CD4-positive, CD25-positive, alpha-beta regulatory T cell (primary cell): ENCODE measurements at regions not wholly inside any gene's neighbourhood (a gene's known extent, or its start where the extent isn't known, plus 50 kb on each side); places are given as distances from the start of the nearest gene placed in this dataset.

ENCODE experiments used
- ATAC-seq, 2 donors: fragments of 150-1000 bp; cut with Tn5 transposase; one replicate each; pipeline ENCODE4 v1.10.0; 2021; ENCODE audit warnings: low read depth in 2 of 2, moderate number of reproducible peaks in 2 of 2, moderate library complexity in 1 of 2
- DNase-seq, 3 donors: peaks; one replicate each; pipeline versions ENCODE4 v3.0.0 to v3.0.0-alpha.2; 2012 to 2022; ENCODE audit warnings: mixed read lengths in 1 of 3
- H3K27ac ChIP-seq: one replicate; pipeline ENCODE4 v1.7.0; 2013; ENCODE audit warnings: mild to moderate bottlenecking, low read length; ENCODE audit not compliant: insufficient read depth, poor library complexity, severe bottlenecking
- H3K27me3 ChIP-seq: one replicate; pipeline ENCODE4 v1.7.0; 2013; ENCODE audit warnings: low read length; ENCODE audit not compliant: control insufficient read depth, insufficient read depth
- H3K36me3 ChIP-seq: one replicate; pipeline ENCODE4 v1.7.0; 2013; ENCODE audit warnings: mild to moderate bottlenecking, low read length, moderate library complexity; ENCODE audit not compliant: control insufficient read depth, insufficient read depth
- H3K4me1 ChIP-seq: 2 replicates; pipeline ENCODE4 v1.7.0; 2013; ENCODE audit warnings: mild to moderate bottlenecking, low read length; ENCODE audit not compliant: insufficient read depth, control insufficient read depth, poor library complexity, severe bottlenecking
- H3K4me3 ChIP-seq: one replicate; pipeline ENCODE4 v1.7.0; 2013; ENCODE audit warnings: low read depth, mild to moderate bottlenecking, low read length, moderate library complexity
- H3K9me3 ChIP-seq, 2 experiments: 1 replicate in 1 of 2; 2 replicates in 1 of 2; pipeline ENCODE4 v1.7.0; 2013; ENCODE audit warnings: low read length in 2 of 2, mild to moderate bottlenecking in 1 of 2, moderate library complexity in 1 of 2; ENCODE audit not compliant: control insufficient read depth in 2 of 2
- H3K27ac Mint-ChIP-seq, 3 donors: one replicate each; pipeline ENCODE4 v1.8.0; 2020 to 2022; ENCODE audit warnings: mild to moderate bottlenecking in 3 of 3, mixed read lengths in 3 of 3, moderate library complexity in 2 of 3
- H3K27me3 Mint-ChIP-seq: one replicate; pipeline ENCODE4 v1.8.0; 2022; ENCODE audit warnings: mild to moderate bottlenecking, mixed read lengths
- H3K36me3 Mint-ChIP-seq: one replicate; pipeline ENCODE4 v1.8.0; 2020; ENCODE audit warnings: mixed read lengths
- H3K4me1 Mint-ChIP-seq, 4 donors: one replicate each; pipeline ENCODE4 v1.8.0; 2020 to 2022; ENCODE audit warnings: mixed read lengths in 4 of 4, mild to moderate bottlenecking in 1 of 4
- H3K4me3 Mint-ChIP-seq, 4 donors: one replicate each; pipeline ENCODE4 v1.8.0; 2020 to 2022; ENCODE audit warnings: mild to moderate bottlenecking in 4 of 4, mixed read lengths in 4 of 4, moderate library complexity in 3 of 4
- H3K9me3 Mint-ChIP-seq, 7 donors: one replicate each; pipeline ENCODE4 v1.8.0; 2020 to 2022; ENCODE audit warnings: mixed read lengths in 7 of 7, mild to moderate bottlenecking in 3 of 7, moderate library complexity in 2 of 7

GRCh38 chr10:129402459-129402858 lies 64.6 kb upstream of the MGMT start:
- no peaks in the 10 kb centered on the region for H3K9me3 Mint-ChIP-seq
- no peak overlapping the region for H3K27ac ChIP-seq
- H3K27me3 ChIP-seq, result no peaks in the 10 kb centered on the region
- no peaks in the 10 kb centered on the region for H3K9me3 ChIP-seq
- no peaks in the 10 kb centered on the region for H3K36me3 ChIP-seq
- H3K36me3 Mint-ChIP-seq, result no peaks in the 10 kb centered on the region
- DNase-seq, result no peak
- H3K27me3 Mint-ChIP-seq, result peaks cover 3% of the 10 kb centered on the region
- no peak overlapping the region for H3K27ac Mint-ChIP-seq
- H3K4me1 ChIP-seq, result no peaks in the 10 kb centered on the region
- no peak overlapping the region for H3K4me3 Mint-ChIP-seq
- no peak for ATAC-seq
- no peaks in the 10 kb centered on the region for H3K4me1 Mint-ChIP-seq
- no peak overlapping the region for H3K4me3 ChIP-seq

- Histone ChIP-seq H3K36me3 (no peaks in the 10 kb centered on the region), H3K27ac (no peak overlapping the region), H3K4me1 (no peaks in the 10 kb centered on the region), H3K9me3 (no peaks in the 10 kb centered on the region), H3K27me3 (no peaks in the 10 kb centered on the region), H3K4me3 (no peak overlapping the region)
- no peak for ATAC-seq
- Mint-ChIP-seq H3K27ac (no peak overlapping the region), H3K36me3 (no peaks in the 10 kb centered on the region), H3K4me3 (no peak overlapping the region), H3K27me3 (peaks cover 4% of the 10 kb centered on the region), H3K9me3 (no peaks in the 10 kb centered on the region), H3K4me1 (no peaks in the 10 kb centered on the region)
- no peak for DNase-seq
Observed at GRCh38 chr10:129404091-129404490, 63.0 kb upstream of the MGMT start.

GRCh38 chr10:129405389-129405788 lies 61.7 kb upstream of the MGMT start:
- Histone ChIP-seq H3K27ac (no peak overlapping the region), H3K4me3 (no peak overlapping the region), H3K36me3 (no peaks in the 10 kb centered on the region), H3K4me1 (no peaks in the 10 kb centered on the region), H3K27me3 (no peaks in the 10 kb centered on the region), H3K9me3 (no peaks in the 10 kb centered on the region)
- H3K36me3 Mint-ChIP-seq, result no peaks in the 10 kb centered on the region
- peaks cover 7% of the 10 kb centered on the region for H3K27me3 Mint-ChIP-seq
- no peak overlapping the region for H3K27ac Mint-ChIP-seq
- H3K9me3 Mint-ChIP-seq, result no peaks in the 10 kb centered on the region
- ATAC-seq (no peak), DNase-seq (no peak)
- no peak overlapping the region for H3K4me3 Mint-ChIP-seq
- no peaks in the 10 kb centered on the region for H3K4me1 Mint-ChIP-seq

GRCh38 chr10:129410688-129411392 lies 56.2 kb upstream of the MGMT start:
- Histone ChIP-seq H3K27me3 (no peaks in the 10 kb centered on the region), H3K4me1 (no peaks in the 10 kb centered on the region), H3K9me3 (no peaks in the 10 kb centered on the region), H3K36me3 (no peaks in the 10 kb centered on the region), H3K4me3 (no peak overlapping the region), H3K27ac (no peak overlapping the region)
- ATAC-seq, result no peak
- Mint-ChIP-seq H3K27ac (no peak overlapping the region), H3K36me3 (no peaks in the 10 kb centered on the region), H3K27me3 (peaks cover 11% of the 10 kb centered on the region), H3K4me1 (no peaks in the 10 kb centered on the region), H3K4me3 (no peak overlapping the region), H3K9me3 (no peaks in the 10 kb centered on the region)
- DNase-seq, result no peak

GRCh38 chr10:129411393-129411705 lies 55.7 kb upstream of the MGMT start:
- Histone ChIP-seq H3K36me3 (no peaks in the 10 kb centered on the region), H3K9me3 (no peaks in the 10 kb centered on the region), H3K27me3 (no peaks in the 10 kb centered on the region), H3K27ac (no peak overlapping the region), H3K4me3 (no peak overlapping the region), H3K4me1 (no peaks in the 10 kb centered on the region)
- Mint-ChIP-seq H3K9me3 (no peaks in the 10 kb centered on the region), H3K36me3 (no peaks in the 10 kb centered on the region), H3K4me1 (no peaks in the 10 kb centered on the region), H3K4me3 (no peak overlapping the region), H3K27ac (no peak overlapping the region), H3K27me3 (peaks cover 11% of the 10 kb centered on the region)
- no peak for DNase-seq
- ATAC-seq, result no peak

- H3K27ac Mint-ChIP-seq, result no peak overlapping the region
- H3K4me1 ChIP-seq, result no peaks in the 10 kb centered on the region
- no peaks in the 10 kb centered on the region for H3K36me3 Mint-ChIP-seq
Observed at GRCh38 chr10:129411772-129412171, 55.3 kb upstream of the MGMT start.

GRCh38 chr10:129413024-129413423 lies 54.0 kb upstream of the MGMT start:
- Mint-ChIP-seq H3K4me1 (no peaks in the 10 kb centered on the region), H3K36me3 (no peaks in the 10 kb centered on the region), H3K4me3 (no peak overlapping the region), H3K27me3 (peaks cover 7% of the 10 kb centered on the region), H3K9me3 (no peaks in the 10 kb centered on the region), H3K27ac (no peak overlapping the region)
- ATAC-seq (no peak), DNase-seq (no peak)
- Histone ChIP-seq H3K9me3 (no peaks in the 10 kb centered on the region), H3K27ac (no peak overlapping the region), H3K4me1 (no peaks in the 10 kb centered on the region), H3K4me3 (no peak overlapping the region), H3K36me3 (no peaks in the 10 kb centered on the region), H3K27me3 (no peaks in the 10 kb centered on the region)

More at GRCh38 chr10:129411772-129412171, 55.3 kb upstream of the MGMT start:
- ATAC-seq (no peak), DNase-seq (no peak)
- H3K4me1 Mint-ChIP-seq, result no peaks in the 10 kb centered on the region
- H3K27me3 Mint-ChIP-seq, result peaks cover 11% of the 10 kb centered on the region
- H3K4me3 Mint-ChIP-seq, result no peak overlapping the region
- H3K36me3 ChIP-seq, result no peaks in the 10 kb centered on the region
- H3K4me3 ChIP-seq, result no peak overlapping the region
- no peaks in the 10 kb centered on the region for H3K27me3 ChIP-seq
- no peaks in the 10 kb centered on the region for H3K9me3 Mint-ChIP-seq
- H3K27ac ChIP-seq, result no peak overlapping the region
- no peaks in the 10 kb centered on the region for H3K9me3 ChIP-seq

GRCh38 chr10:129415215-129416140 lies 51.6 kb upstream of the MGMT start:
- DNase-seq, result no peak
- no peak for ATAC-seq
- Histone ChIP-seq H3K4me1 (no peaks in the 10 kb centered on the region), H3K36me3 (no peaks in the 10 kb centered on the region), H3K27me3 (no peaks in the 10 kb centered on the region), H3K9me3 (no peaks in the 10 kb centered on the region), H3K27ac (no peak overlapping the region), H3K4me3 (no peak overlapping the region)
- no peaks in the 10 kb centered on the region for H3K36me3 Mint-ChIP-seq
- H3K4me1 Mint-ChIP-seq, result no peaks in the 10 kb centered on the region
- H3K27me3 Mint-ChIP-seq, result peaks cover 3% of the 10 kb centered on the region
- no peak overlapping the region for H3K4me3 Mint-ChIP-seq
- no peak overlapping the region for H3K27ac Mint-ChIP-seq
- no peaks in the 10 kb centered on the region for H3K9me3 Mint-ChIP-seq
